T1000 (cell line): ENCODE measurements at regions not wholly inside any gene's neighbourhood (a gene's known extent, or its start where the extent isn't known, plus 50 kb on each side); places are given as distances from the start of the nearest gene placed in this dataset.

Source experiments
- DNase-seq: peaks from one replicate; lab custom pipeline; 2025; ENCODE audit warnings: mixed read lengths; lab: John Stamatoyannopoulos, UW

- no peak for DNase-seq
These were observed 67.3 kb upstream of the CDON start for GRCh38 chr11:126129727-126130671.

- DNase-seq, result no peak
These were observed 65.2 kb upstream of the CDON start for GRCh38 chr11:126127898-126128297.

GRCh38 chr11:126127284-126127845 lies 64.7 kb upstream of the CDON start:
- no peak for DNase-seq

- DNase-seq, result no peak
These were observed 61.6 kb upstream of the CDON start for GRCh38 chr11:126124231-126124661.

GRCh38 chr11:126123686-126124085 lies 61.0 kb upstream of the CDON start:
- no peak for DNase-seq

GRCh38 chr11:126122863-126123262 lies 60.2 kb upstream of the CDON start:
- no peak for DNase-seq

- DNase-seq, result no peak
These were observed 58.6 kb upstream of the CDON start for GRCh38 chr11:126121296-126121695.

GRCh38 chr11:126118806-126119205 lies 56.1 kb upstream of the CDON start:
- no peak for DNase-seq

- no peak for DNase-seq
These were observed 53.2 kb upstream of the CDON start for GRCh38 chr11:126115816-126116331.

- DNase-seq, result no peak
These were observed 52.4 kb upstream of the CDON start for GRCh38 chr11:126115127-126115495.

- DNase-seq, result no peak
These were observed 51.9 kb upstream of the CDON start for GRCh38 chr11:126114486-126115126.

- no peak for DNase-seq
These were observed 51.3 kb upstream of the CDON start for GRCh38 chr11:126113963-126114362.

- DNase-seq, result peak; percentile 70
These were observed 50.9 kb upstream of the CDON start for GRCh38 chr11:126113515-126113957.

- no peak for DNase-seq
These were observed 50.3 kb upstream of the CDON start for GRCh38 chr11:126113012-126113411.

- DNase-seq, result no peak
These were observed 49.9 kb upstream of the CDON start for GRCh38 chr11:126112547-126112946.
